GM19328 (cell line): ENCODE measurements at regions not wholly inside any gene's neighbourhood (a gene's known extent, or its start where the extent isn't known, plus 50 kb on each side); places are given as distances from the start of the nearest gene placed in this dataset.

ENCODE experiments used
- ATAC-seq: cut with Tn5 transposase; IDR thresholded peaks from one replicate; pipeline ENCODE4 v1.9.1; 2021; ENCODE audit warnings: mild to moderate bottlenecking, moderate library complexity; ENCODE audit not compliant: unreplicated experiment

DNA sequence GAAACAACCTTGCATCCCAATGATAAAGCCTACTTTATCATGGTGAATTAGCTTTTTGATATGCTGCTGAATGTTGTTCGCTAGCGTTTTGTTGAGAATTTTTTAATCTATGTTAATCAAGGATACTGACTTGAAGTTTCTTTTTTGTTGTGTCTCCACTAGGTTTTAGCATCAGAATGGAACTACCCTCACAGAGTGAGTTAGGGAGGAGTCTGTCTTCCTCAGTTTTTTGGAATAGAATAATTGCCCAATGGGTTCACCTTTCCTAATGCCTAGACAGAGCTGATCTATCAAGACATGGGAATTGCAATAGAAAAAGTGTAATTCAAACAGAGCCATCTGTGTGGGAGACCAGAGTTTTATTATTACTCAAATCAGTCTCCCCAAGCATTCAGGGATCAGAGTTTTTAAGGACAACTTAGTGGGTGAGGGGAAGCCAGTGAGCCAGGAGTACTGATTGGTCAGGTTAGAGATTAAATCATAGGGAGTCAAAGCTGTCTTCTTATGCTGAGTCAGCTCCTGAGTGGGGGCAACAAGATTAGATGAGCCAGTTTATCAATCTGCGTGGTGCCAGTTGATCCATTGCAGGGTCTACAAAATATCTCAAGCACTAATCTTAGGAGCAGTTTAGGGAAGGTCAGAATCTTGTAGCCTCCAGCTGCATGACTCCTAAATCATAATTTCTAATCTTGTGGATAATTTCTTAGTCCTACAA, 237.4 kb upstream of the PPP2R3A start:
- no peak for ATAC-seq

DNA sequence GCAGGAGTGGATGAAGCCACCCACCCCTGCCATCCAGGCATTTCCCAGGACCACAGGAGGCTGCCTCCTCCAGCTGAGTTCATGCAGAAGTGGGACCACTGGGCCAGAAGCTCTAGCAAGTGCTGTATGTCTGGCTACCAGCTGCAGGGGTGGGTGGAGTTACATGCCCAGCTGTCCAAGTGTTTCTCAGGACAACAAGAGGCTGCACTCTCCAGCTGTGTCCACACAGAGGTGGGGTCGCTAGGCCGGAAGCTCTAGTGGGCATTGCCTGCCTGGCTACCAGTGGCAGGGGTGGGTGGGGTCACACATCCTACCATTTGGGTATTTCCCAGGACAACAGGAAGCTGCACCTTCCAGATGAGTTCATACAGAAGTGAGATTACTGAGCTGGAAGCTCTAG, 234.0 kb upstream of the PPP2R3A start:
- ATAC-seq: no peak

DNA sequence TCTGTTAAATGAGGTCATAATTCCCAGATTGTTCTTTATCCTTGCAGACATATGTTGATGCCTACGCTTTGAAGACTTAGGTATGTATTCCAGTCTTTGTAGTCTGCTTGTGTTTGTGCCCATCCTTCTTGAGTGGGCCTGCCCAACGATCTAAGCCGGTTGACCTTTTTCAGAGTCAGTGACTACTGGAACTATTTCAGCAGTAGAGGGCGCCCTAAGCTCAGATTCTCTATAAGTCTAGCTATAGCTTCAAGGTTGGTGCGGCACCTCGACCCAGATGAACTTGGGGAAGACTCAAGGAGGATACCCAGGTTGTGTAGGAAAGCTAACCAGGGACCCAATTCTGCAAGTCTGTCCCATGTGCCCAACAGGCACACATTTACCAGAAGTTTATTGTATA, 228.8 kb upstream of the PPP2R3A start:
- ATAC-seq: no peak

DNA sequence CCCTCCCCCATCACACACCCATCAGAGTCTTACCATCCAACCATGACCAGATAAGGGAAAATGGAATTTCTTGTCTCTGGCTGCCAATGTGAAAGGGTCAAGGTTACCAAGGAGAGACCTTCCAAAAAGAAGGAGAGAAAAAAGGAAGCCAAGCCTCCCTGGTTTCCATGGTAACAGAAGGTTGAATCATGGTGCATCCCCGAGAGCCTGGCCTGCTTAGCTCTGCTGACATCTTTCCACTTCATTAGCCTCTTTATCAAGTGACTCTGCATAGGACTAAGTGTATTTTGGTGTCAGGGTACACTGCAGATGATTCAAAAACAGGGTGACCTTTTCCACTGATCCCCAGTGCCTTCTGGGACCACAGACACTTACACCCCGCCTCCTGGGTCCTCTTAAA, 225.7 kb upstream of the PPP2R3A start:
- ATAC-seq: no peak

- ATAC-seq: no peak
Observed at GRCh38 chr3:135740211-135740610, 225.3 kb upstream of the PPP2R3A start.

- no peak for ATAC-seq
Observed at GRCh38 chr3:135740751-135741150, 224.8 kb upstream of the PPP2R3A start.

GRCh38 chr3:135751991-135752390, 213.5 kb upstream of the PPP2R3A start:
- ATAC-seq: no peak

GRCh38 chr3:135752851-135753250, 212.7 kb upstream of the PPP2R3A start:
- no peak for ATAC-seq

- no peak for ATAC-seq
Observed at GRCh38 chr3:135753506-135753905, 212.0 kb upstream of the PPP2R3A start.

DNA sequence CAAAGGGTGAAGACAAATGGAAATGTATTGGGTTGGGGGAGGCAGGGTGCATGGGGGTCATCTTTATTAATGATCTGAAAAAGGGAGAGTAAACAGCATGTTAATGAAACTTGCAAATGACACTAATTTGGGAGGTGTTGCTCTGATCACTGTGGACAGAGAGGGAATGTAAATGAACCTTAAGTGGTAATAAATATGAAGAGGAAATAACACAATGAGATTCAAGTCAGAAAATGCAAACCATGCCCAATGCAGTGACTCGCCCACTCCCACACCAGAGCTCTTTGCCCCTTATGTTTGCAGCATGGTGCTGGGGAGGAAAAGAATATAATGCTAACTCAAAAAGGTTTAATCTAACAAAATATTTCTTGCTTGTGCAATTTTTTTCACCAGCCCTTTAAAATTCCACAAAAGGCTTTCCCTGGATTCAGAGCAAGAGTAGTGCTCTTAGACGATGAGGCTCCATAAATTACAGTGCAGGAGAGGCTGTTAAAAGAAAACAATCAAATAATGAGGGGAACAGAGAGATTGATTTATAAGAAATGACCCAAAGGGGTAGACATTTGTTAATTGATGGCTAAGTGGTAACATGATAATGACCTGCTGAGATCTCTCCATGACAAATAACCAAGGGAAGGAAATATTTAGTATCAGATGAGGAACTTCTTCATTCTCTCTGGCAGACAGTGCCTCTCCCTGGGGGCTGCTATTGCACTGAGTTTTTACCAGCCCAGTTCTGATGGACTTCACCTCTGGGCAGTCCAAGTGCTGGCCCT, 210.0 kb upstream of the PPP2R3A start:
- no peak for ATAC-seq

- no peak for ATAC-seq
Observed at GRCh38 chr3:135756106-135756668, 209.3 kb upstream of the PPP2R3A start.

DNA sequence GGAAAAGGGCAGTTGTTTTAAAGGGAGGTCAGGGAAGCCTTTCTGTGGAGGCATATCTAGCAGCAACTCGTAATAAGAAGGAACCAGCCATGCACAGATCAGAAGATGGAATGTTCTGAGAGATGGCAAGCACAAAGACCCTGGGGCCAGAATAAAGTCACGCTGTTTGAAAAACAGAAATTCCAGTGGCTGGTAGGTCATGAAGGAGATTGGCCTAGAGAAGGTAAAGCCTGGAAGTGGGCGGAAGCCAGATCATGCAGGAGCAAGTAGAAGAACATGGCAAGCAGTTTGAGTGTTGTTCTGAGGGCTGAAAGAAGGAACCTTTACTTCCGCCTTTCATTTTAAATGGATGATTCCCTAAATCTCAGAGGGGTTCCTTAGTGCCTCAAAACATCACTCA, 208.1 kb upstream of the PPP2R3A start:
- ATAC-seq: no peak

- ATAC-seq: no peak
Observed at GRCh38 chr3:135758961-135759360, 206.6 kb upstream of the PPP2R3A start.

- no peak for ATAC-seq
Observed at GRCh38 chr3:135759651-135760050, 205.9 kb upstream of the PPP2R3A start.

DNA sequence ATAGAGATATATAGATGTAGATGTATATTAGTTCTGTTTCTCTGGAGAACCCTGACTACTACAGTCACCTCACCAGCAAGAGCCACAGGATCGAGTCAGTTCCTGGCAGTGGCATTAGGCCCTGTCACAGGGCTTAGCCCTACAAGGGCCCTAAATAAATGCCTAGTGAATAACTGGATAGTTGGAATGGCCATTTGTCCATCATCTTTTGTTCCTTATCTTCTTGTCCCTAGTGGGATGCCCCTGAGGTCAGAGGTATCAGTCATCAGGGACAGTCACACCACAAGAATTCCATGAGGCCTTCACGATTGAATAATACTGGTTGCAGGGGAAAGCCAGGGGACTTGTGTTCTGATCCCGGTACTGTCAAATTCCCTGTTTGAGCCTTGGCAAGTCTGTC, 204.9 kb upstream of the PPP2R3A start:
- no peak for ATAC-seq

DNA sequence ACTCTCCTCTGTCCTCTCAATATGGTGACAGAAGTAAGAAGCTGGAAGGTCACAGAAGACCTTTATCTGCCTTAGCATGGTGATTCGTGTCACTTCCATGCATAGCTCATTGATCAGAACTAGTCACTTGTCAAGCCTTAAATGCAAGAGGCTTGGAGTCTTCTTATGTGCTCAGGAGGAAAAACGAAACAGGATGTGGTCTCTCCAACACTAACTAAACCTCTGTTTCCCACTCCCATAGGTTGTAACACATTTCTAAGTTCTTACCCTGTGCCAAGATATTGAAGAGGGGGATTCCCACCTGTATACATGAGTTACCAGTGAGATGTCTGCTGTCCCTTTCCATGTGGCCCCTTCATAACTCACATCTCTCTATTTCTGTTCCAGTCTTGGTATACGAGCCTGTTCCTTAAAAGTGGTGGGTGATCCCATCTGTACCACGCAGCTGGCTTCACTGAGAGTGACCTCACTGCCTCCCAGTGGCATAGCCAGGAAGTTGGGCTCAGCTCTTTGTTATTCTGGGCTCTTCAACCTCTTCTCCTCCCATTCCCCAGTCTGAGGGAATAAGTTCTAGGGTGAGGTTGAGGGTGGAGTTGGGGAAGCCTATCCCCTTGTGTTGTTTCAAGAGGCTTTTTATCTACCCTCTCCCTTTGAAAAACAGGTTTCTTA, 203.2 kb upstream of the PPP2R3A start:
- no peak for ATAC-seq

GRCh38 chr3:135766115-135766514, 199.4 kb upstream of the PPP2R3A start:
- no peak for ATAC-seq

DNA sequence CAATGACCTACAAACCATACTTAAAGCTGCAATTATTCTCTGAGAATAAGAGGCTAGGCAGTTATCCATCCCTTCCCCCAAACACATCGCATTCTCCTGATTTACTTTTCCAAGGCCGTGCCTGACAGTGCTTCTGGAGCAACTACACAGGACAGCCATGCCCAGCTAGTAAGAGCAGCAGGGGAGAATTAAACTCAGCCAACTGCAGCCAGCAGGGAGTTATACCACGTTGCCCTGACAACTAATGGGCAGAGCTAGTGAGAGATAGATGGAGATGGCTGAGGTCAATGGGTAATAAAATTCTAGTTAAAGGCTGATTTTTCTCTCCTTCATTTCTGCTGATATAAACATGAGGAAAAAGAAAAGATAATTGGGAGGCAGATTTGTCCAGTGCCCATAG, 193.8 kb upstream of the PPP2R3A start:
- no peak for ATAC-seq

DNA sequence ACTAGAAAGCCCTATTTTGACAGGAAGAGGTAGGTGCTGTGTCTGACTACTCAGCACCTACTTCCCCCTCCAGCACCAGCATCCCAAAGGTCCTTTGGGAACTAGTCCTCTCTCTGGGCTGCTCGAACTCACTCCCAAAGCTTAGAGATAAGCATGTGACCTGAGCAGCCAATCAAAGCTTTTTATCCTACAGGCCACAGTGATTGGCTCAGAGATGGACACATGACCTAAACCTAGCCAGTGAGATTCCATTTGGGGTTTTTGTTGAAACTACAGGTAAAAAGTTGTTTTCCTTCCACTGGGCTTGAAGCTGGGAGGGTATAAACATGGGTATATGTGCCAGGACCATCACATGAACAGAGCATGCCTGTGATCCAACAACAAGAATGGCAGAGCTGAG, 186.5 kb upstream of the PPP2R3A start:
- ATAC-seq: no peak

DNA sequence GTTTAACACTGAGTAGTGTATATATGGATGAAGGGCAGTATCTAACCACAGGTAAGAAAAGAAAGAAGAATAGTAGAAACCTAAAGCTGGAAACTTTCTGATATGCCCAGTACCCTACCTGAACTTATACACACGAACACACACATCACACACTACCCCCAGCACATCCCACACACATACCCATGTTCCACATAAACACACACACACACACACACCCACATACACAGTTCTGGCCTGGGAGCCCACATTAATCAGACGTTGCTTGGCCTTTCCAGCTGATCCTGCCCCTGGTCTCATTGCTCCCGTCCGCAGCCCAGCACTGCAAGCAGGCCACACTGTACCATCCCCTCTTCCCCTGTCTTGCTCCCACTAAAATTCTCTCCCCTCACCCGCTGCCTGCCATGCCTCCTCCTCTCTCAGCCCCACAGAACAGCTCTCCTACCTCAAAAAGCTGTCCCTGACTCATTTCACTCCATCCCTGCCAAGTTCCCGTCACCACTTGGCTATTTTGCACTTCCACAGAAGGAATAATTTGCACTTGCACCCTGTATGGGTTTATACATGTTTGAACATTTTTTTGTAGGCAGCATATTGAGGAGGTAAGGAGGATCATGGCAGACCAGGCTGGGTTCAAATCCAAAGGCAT, 185.8 kb upstream of the PPP2R3A start:
- ATAC-seq: no peak
